Natural killer cell (primary cell): ENCODE measurements at regions not wholly inside any gene's neighbourhood (a gene's known extent, or its start where the extent isn't known, plus 50 kb on each side); places are given as distances from the start of the nearest gene placed in this dataset.

Source experiments
- ATAC-seq, 3 donors: fragments of 150-1000 bp in 2 of 3; fragments of 200-7000 bp in 1 of 3; cut with Tn5 transposase; 1 replicate in 1 of 3; 2 replicates in 2 of 3; pipeline ENCODE4 v1.10.0; 2021; ENCODE audit warnings: mild to moderate bottlenecking in 2 of 3, moderate library complexity in 2 of 3
- DNase-seq, 2 donors: peaks; one replicate each; pipeline versions ENCODE4 v3.0.0 to v3.0.0-alpha.2; 2013 to 2021; ENCODE audit warnings: mixed read lengths in 1 of 2
- H3K27ac ChIP-seq: one replicate; pipeline ENCODE4 v1.5.1; 2013; ENCODE audit warnings: mild to moderate bottlenecking, low read length
- H3K27me3 ChIP-seq: one replicate; pipeline ENCODE4 v1.6.1; 2013; ENCODE audit warnings: low read length; ENCODE audit not compliant: control insufficient read depth, insufficient read depth
- H3K36me3 ChIP-seq: one replicate; pipeline ENCODE4 v1.6.1; 2013; ENCODE audit warnings: low read length; ENCODE audit not compliant: control insufficient read depth, insufficient read depth
- H3K4me1 ChIP-seq: one replicate; pipeline ENCODE4 v1.6.1; 2013; ENCODE audit warnings: low read length; ENCODE audit not compliant: control insufficient read depth, insufficient read depth
- H3K4me3 ChIP-seq: one replicate; pipeline ENCODE4 v1.5.1; 2013; ENCODE audit warnings: low read length
- H3K9me3 ChIP-seq: one replicate; pipeline ENCODE4 v1.6.1; 2013; ENCODE audit warnings: low read length; ENCODE audit not compliant: control insufficient read depth, insufficient read depth
- H3K27ac Mint-ChIP-seq, 2 donors: one replicate each; pipeline ENCODE4 v1.8.0; 2022; ENCODE audit warnings: mild to moderate bottlenecking in 2 of 2, mixed read lengths in 2 of 2, moderate library complexity in 1 of 2
- H3K27me3 Mint-ChIP-seq, 2 donors: one replicate each; pipeline ENCODE4 v1.8.0; 2022; ENCODE audit warnings: low read depth in 2 of 2, mixed read lengths in 2 of 2
- H3K36me3 Mint-ChIP-seq: one replicate; pipeline ENCODE4 v1.8.0; 2022; ENCODE audit warnings: mixed read lengths
- H3K4me1 Mint-ChIP-seq, 2 donors: one replicate each; pipeline ENCODE4 v1.8.0; 2022; ENCODE audit warnings: mixed read lengths in 2 of 2
- H3K4me3 Mint-ChIP-seq: one replicate; pipeline ENCODE4 v1.8.0; 2022; ENCODE audit warnings: mild to moderate bottlenecking, moderate library complexity, mixed read lengths
- H3K9me3 Mint-ChIP-seq, 2 donors: one replicate each; pipeline ENCODE4 v1.8.0; 2022; ENCODE audit warnings: mixed read lengths in 2 of 2
- CTCF ChIP-seq: fragments of 200-600 bp; IDR thresholded peaks from one replicate; pipeline ENCODE4 v1.8.0; 2022; ENCODE audit warnings: antibody characterized with exemption
- WGBS: methylation state at CpG from one replicate; pipeline ENCODE4 v1.1.7; 2013; ENCODE audit warnings: missing lambda C conversion rate; ENCODE audit not compliant: insufficient coverage; 5-methylcytosine and 5-hydroxymethylcytosine counted together
- intact Hi-C: fragments of 100-400 bp; cut with micrococcal nuclease; formaldehyde crosslinking; loops from one replicate; pipeline ENCODE4 v1.14.2; 2022

- H3K36me3 ChIP-seq = no peaks in the 10 kb centered on the region
- Mint-ChIP-seq H3K27ac (no peak overlapping the region), H3K4me3 (no peak overlapping the region), H3K4me1 (no peaks in the 10 kb centered on the region), H3K36me3 (no peaks in the 10 kb centered on the region), H3K9me3 (peaks cover 8 to 14% of the 10 kb centered on the region in 2 donors), H3K27me3 (no peaks in the 10 kb centered on the region)
- H3K4me1 ChIP-seq = no peaks in the 10 kb centered on the region
- no CpG with 5 or more reads among the region's 1 CpG for WGBS
- H3K4me3 ChIP-seq = no peak overlapping the region
- DNase-seq (no peak), ATAC-seq (no peak)
- peaks cover 4% of the 10 kb centered on the region for H3K9me3 ChIP-seq
- intact Hi-C loops = no loop called here
- H3K27ac ChIP-seq = no peak overlapping the region
- H3K27me3 ChIP-seq = no peaks in the 10 kb centered on the region
- TF ChIP-seq CTCF = no peak
Observed at GRCh38 chr3:148233403-148233802, 464.3 kb upstream of the AGTR1 start.

- Mint-ChIP-seq H3K27me3 (no peaks in the 10 kb centered on the region), H3K4me3 (no peak overlapping the region), H3K36me3 (no peaks in the 10 kb centered on the region), H3K27ac (no peak overlapping the region), H3K4me1 (no peaks in the 10 kb centered on the region), H3K9me3 (peaks cover 8 to 14% of the 10 kb centered on the region in 2 donors)
- Histone ChIP-seq H3K27me3 (no peaks in the 10 kb centered on the region), H3K9me3 (peaks cover 4% of the 10 kb centered on the region), H3K4me1 (no peaks in the 10 kb centered on the region), H3K4me3 (no peak overlapping the region), H3K36me3 (no peaks in the 10 kb centered on the region), H3K27ac (no peak overlapping the region)
- TF ChIP-seq CTCF = no peak
- DNase-seq (no peak), ATAC-seq (no peak)
- no CpG with 5 or more reads among the region's 1 CpG for WGBS
- intact Hi-C loops = no loop called here
Observed at GRCh38 chr3:148234536-148234935, 463.2 kb upstream of the AGTR1 start.

GRCh38 chr3:148235566-148235965 is 462.1 kb upstream of the AGTR1 start:
- H3K36me3 Mint-ChIP-seq = no peaks in the 10 kb centered on the region
- ATAC-seq (no peak), DNase-seq (no peak)
- Histone ChIP-seq H3K4me3 (no peak overlapping the region), H3K4me1 (no peaks in the 10 kb centered on the region), H3K27me3 (no peaks in the 10 kb centered on the region), H3K9me3 (peaks cover 4% of the 10 kb centered on the region), H3K27ac (no peak overlapping the region), H3K36me3 (no peaks in the 10 kb centered on the region)
- no peaks in the 10 kb centered on the region for H3K27me3 Mint-ChIP-seq
- intact Hi-C loops = no loop called here
- H3K27ac Mint-ChIP-seq = no peak overlapping the region
- TF ChIP-seq CTCF = no peak
- H3K4me1 Mint-ChIP-seq = no peaks in the 10 kb centered on the region
- no peak overlapping the region for H3K4me3 Mint-ChIP-seq
- 84% methylated on average over 2 of the region's 3 CpGs for WGBS
- H3K9me3 Mint-ChIP-seq = peaks cover 8 to 14% of the 10 kb centered on the region in 2 donors

- intact Hi-C loops = no loop called here
- Histone ChIP-seq H3K9me3 (peaks cover 4% of the 10 kb centered on the region), H3K4me3 (no peak overlapping the region), H3K36me3 (no peaks in the 10 kb centered on the region), H3K27me3 (no peaks in the 10 kb centered on the region), H3K4me1 (no peaks in the 10 kb centered on the region), H3K27ac (no peak overlapping the region)
- Mint-ChIP-seq H3K4me1 (no peaks in the 10 kb centered on the region), H3K27me3 (no peaks in the 10 kb centered on the region), H3K4me3 (no peak overlapping the region), H3K9me3 (peaks cover 7 to 12% of the 10 kb centered on the region in 2 donors), H3K36me3 (no peaks in the 10 kb centered on the region), H3K27ac (no peak overlapping the region)
- no peak for DNase-seq
- TF ChIP-seq CTCF = no peak
- no peak for ATAC-seq
- 88% methylated on average over 1 of the region's 1 CpG for WGBS
Observed at GRCh38 chr3:148238421-148238821, 459.3 kb upstream of the AGTR1 start.
